Lung (tissue), 11 donors: ENCODE measurements at regions not wholly inside any gene's neighbourhood (a gene's known extent, or its start where the extent isn't known, plus 50 kb on each side); places are given as distances from the start of the nearest gene placed in this dataset.

ENCODE experiments used
- ATAC-seq: fragments of 200-7000 bp; cut with Tn5 transposase; one replicate; pipeline ENCODE4 v1.9.1; 2020; ENCODE audit warnings: moderate number of reproducible peaks; ENCODE audit not compliant: insufficient read depth, low FRiP score
- DNase-seq, 3 donors: peaks; one replicate each; pipeline ENCODE4 v3.0.0-alpha.2; 2013 to 2017
- H3K27ac ChIP-seq, 2 donors: one replicate each; pipeline ENCODE4 v1.5.1; 2013; ENCODE audit warnings: mild to moderate bottlenecking in 2 of 2, moderate library complexity in 2 of 2, control low read depth in 1 of 2, inconsistent platforms in 1 of 2, low read depth in 1 of 2, low read length in 1 of 2
- H3K27me3 ChIP-seq, 3 donors: one replicate each; pipeline ENCODE4 v1.5.1; 2013; ENCODE audit warnings: low read length in 2 of 3; ENCODE audit not compliant: control insufficient read depth in 3 of 3, insufficient read depth in 3 of 3
- H3K36me3 ChIP-seq, 4 donors: one replicate each; pipeline ENCODE4 v1.5.1; 2013; ENCODE audit warnings: low read length in 4 of 4, mild to moderate bottlenecking in 1 of 4, moderate library complexity in 1 of 4; ENCODE audit not compliant: control insufficient read depth in 4 of 4, insufficient read depth in 4 of 4
- H3K4me1 ChIP-seq, 5 donors: one replicate each; pipeline ENCODE4 v1.5.1; 2013; ENCODE audit warnings: low read length in 5 of 5, mild to moderate bottlenecking in 2 of 5, moderate library complexity in 1 of 5; ENCODE audit not compliant: control insufficient read depth in 5 of 5, insufficient read depth in 5 of 5
- H3K4me3 ChIP-seq: one replicate; pipeline ENCODE4 v1.5.1; 2013; ENCODE audit warnings: mild to moderate bottlenecking, control low read depth, moderate library complexity
- H3K9ac ChIP-seq, 2 donors: one replicate each; pipeline ENCODE4 v1.5.1; 2013; ENCODE audit warnings: low read length in 2 of 2, control low read depth in 1 of 2; ENCODE audit not compliant: insufficient read depth in 1 of 2
- H3K9me3 ChIP-seq, 4 donors: one replicate each; pipeline ENCODE4 v1.5.1; 2013; ENCODE audit warnings: low read length in 3 of 4, mild to moderate bottlenecking in 1 of 4, moderate library complexity in 1 of 4; ENCODE audit not compliant: control insufficient read depth in 4 of 4, insufficient read depth in 3 of 4
- WGBS, 2 donors: extraction: QIAGEN DNeasy Blood & Tissue Kit; methylation state at CpG; one replicate each; pipeline ENCODE4 v1.1.7; 2013; 5-methylcytosine and 5-hydroxymethylcytosine counted together
- TF ChIP-seq, protein P1 (sequence below): IDR thresholded peaks from 2 replicates; pipeline ENCODE4 v1.5.1; 2012; ENCODE audit warnings: mild to moderate bottlenecking; ENCODE audit errors: control extremely low read depth, extremely low read depth
- donor health status: control.
- donor health status: control.
- donor health status: Bipolar disorder and iron deficiency.
- donor health status: healthy.
- donor health status: DM: yes; HTN: yes; CAD: no.

DNA sequence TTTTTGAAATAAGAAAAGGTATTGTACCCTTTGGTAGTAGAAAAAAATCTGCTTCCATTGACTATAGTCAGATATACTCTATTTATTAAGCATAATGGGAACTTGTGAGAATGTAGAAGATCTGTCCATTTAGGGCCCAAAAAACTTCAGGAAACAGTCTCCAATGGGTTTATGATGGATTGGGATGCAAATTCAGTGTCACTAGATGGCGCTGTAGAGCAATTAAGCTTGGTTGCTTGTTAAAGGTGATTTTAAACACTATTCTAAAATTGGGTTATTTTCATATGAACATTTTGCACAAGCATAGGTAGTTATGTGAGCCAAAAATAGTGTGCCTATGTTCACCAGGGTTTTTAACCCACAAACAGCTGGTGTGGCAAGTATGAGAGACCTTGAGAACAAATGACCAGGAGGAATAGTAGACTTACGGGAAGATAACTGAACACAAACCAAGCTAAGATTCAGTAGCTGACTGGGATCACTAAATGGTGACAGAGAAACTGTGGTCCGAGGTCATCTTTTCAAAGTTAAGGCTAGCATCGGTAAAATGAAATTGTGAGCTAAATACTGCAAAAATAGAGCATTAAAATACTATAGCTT, 80.3 kb upstream of the LSM6 start:
- WGBS, 2 donors = 65 to 69% methylated on average over 4 of the region's 4 CpGs
- no peaks in the 10 kb centered on the region for H3K36me3 ChIP-seq
- TF ChIP-seq, protein P1, sequence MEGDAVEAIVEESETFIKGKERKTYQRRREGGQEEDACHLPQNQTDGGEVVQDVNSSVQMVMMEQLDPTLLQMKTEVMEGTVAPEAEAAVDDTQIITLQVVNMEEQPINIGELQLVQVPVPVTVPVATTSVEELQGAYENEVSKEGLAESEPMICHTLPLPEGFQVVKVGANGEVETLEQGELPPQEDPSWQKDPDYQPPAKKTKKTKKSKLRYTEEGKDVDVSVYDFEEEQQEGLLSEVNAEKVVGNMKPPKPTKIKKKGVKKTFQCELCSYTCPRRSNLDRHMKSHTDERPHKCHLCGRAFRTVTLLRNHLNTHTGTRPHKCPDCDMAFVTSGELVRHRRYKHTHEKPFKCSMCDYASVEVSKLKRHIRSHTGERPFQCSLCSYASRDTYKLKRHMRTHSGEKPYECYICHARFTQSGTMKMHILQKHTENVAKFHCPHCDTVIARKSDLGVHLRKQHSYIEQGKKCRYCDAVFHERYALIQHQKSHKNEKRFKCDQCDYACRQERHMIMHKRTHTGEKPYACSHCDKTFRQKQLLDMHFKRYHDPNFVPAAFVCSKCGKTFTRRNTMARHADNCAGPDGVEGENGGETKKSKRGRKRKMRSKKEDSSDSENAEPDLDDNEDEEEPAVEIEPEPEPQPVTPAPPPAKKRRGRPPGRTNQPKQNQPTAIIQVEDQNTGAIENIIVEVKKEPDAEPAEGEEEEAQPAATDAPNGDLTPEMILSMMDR = peak; percentile 39
- no peaks in the 10 kb centered on the region for H3K4me1 ChIP-seq
- no peaks in the 10 kb centered on the region for H3K9me3 ChIP-seq
- DNase-seq = peak in 2 of 3 donors; percentile 34 to 63
- no peak overlapping the region for H3K4me3 ChIP-seq
- H3K9ac ChIP-seq = no peak overlapping the region
- ATAC-seq = no peak
- H3K27me3 ChIP-seq = no peaks in the 10 kb centered on the region
- no peak overlapping the region for H3K27ac ChIP-seq

DNA sequence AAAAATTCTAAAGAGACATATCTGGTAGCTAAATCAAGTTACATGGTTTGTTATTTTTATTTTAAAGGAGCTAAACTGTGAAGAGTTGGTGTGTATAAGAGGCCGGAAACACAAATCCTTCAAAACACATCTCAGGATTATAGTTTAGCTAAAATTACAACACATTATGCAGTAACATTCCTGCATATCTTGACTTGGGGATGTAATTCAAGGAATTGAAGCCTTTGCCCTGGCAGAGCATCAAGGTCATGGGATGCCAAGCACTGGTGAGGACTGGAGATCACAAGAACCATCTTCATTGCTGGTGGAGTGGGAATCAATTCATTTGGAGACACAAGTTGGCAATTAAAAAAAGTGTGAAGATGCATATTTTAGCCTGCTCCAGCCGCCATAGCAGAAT, 86.8 kb upstream of the LSM6 start:
- Histone ChIP-seq H3K4me1 (no peaks in the 10 kb centered on the region), H3K4me3 (no peak overlapping the region), H3K36me3 (no peaks in the 10 kb centered on the region), H3K27me3 (no peaks in the 10 kb centered on the region), H3K27ac (no peak overlapping the region), H3K9ac (no peak overlapping the region), H3K9me3 (no peaks in the 10 kb centered on the region)
- 89 to 92% methylated on average over 2 of the region's 2 CpGs for WGBS, 2 donors
- TF ChIP-seq, protein P1 = no peak
- no peak for ATAC-seq
- DNase-seq = no peak

DNA sequence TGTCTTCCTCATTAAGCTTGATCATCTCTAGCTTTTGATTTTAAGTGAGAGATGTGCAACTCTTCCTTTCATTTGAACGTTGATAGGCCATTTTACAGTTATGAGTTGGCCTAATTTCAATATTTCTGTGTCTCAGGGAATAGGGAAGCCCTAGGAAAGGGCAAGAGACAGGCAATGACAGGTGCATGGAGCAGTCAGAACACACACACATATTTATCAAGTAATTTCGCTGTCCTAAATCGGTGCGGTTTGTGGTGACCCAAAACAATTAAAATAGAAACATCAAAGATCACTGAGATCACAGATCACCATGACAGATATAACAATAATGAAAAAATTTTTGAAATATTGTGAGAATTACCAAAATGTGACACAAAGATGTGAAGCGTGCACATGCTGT, 87.7 kb upstream of the LSM6 start:
- WGBS, 2 donors = 89 to 90% methylated on average over 5 of the region's 5 CpGs
- ATAC-seq = no peak
- Histone ChIP-seq H3K27ac (no peak overlapping the region), H3K9ac (no peak overlapping the region), H3K27me3 (no peaks in the 10 kb centered on the region), H3K9me3 (no peaks in the 10 kb centered on the region), H3K4me1 (no peaks in the 10 kb centered on the region), H3K36me3 (no peaks in the 10 kb centered on the region), H3K4me3 (no peak overlapping the region)
- TF ChIP-seq, protein P1 = no peak
- DNase-seq = no peak

DNA sequence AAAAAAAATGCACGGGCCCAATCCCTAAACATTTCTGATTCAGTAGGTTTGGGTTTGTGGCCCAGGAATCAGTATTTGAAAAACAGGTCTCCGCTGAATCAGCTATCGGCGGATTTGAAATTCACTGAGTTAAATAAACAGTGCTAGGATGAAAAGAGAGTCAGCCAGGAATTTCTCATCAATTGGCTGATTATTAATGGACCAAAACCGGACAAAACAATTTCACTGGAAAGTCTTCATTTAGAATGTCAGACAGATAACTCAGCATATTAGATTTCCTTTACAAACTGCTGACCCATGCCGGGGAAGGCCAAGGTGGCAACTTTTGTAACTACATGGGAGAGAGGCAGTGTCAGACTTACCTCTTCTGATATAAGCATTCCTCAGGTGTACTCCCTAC, 99.4 kb upstream of the LSM6 start:
- no peaks in the 10 kb centered on the region for H3K36me3 ChIP-seq
- H3K4me3 ChIP-seq = no peak overlapping the region
- 90 to 93% methylated on average over 6 of the region's 6 CpGs for WGBS, 2 donors
- no peaks in the 10 kb centered on the region for H3K4me1 ChIP-seq
- H3K9ac ChIP-seq = no peak overlapping the region
- ATAC-seq (no peak), DNase-seq (no peak)
- H3K9me3 ChIP-seq = peaks cover 0 to 3% (median 0%) of the 10 kb centered on the region in 4 donors
- H3K27ac ChIP-seq = no peak overlapping the region
- TF ChIP-seq, protein P1 = no peak
- H3K27me3 ChIP-seq = no peaks in the 10 kb centered on the region
